ENCODE measurements at regions not wholly inside any gene's neighbourhood (a gene's known extent, or its start where the extent isn't known, plus 50 kb on each side); places are given as distances from the start of the nearest gene placed in this dataset.

GRCh38 chr6:62390401-62390800 lies 104.4 kb upstream of the KHDRBS2 start:
- DNase-seq, result no peak
- Histone ChIP-seq H3K36me3 (ENCODE audit: control insufficient read depth in 2 of 3, insufficient read depth in 3 of 3, low read length in 3 of 3) (no peaks in the 10 kb centered on the region), H3K9me3 (ENCODE audit: control insufficient read depth in 2 of 3, insufficient read depth in 1 of 3, low read length in 3 of 3) (no peaks in the 10 kb centered on the region), H3K4me1 (ENCODE audit: control insufficient read depth in 2 of 3, insufficient read depth in 2 of 3, low read depth in 1 of 3, low read length in 3 of 3) (no peaks in the 10 kb centered on the region), H3K27me3 (ENCODE audit: control insufficient read depth, insufficient read depth, low read length) (no peaks in the 10 kb centered on the region), H3K27ac (ENCODE audit: low read depth in 2 of 2, low read length in 2 of 2) (no peak overlapping the region), H3K4me3 (ENCODE audit: low read length in 3 of 3) (no peak overlapping the region), H3K9ac (ENCODE audit: low read length in 3 of 3) (no peak overlapping the region)
- intact Hi-C loops (cut with DNase I), result no loop called here
- no peak for TF ChIP-seq CTCF (IDR thresholded peaks at IDR 0.05; ENCODE audit: borderline replicate concordance, extremely low read depth, insufficient read depth)
- no peak for FAIRE-seq

GRCh38 chr6:62371453-62372210 lies 85.6 kb upstream of the KHDRBS2 start:
- Histone ChIP-seq H3K9ac (ENCODE audit: low read length in 3 of 3) (no peak overlapping the region), H3K27ac (ENCODE audit: low read depth in 2 of 2, low read length in 2 of 2) (no peak overlapping the region), H3K4me1 (ENCODE audit: control insufficient read depth in 2 of 3, insufficient read depth in 2 of 3, low read depth in 1 of 3, low read length in 3 of 3) (no peaks in the 10 kb centered on the region), H3K36me3 (ENCODE audit: control insufficient read depth in 2 of 3, insufficient read depth in 3 of 3, low read length in 3 of 3) (no peaks in the 10 kb centered on the region), H3K4me3 (ENCODE audit: low read length in 3 of 3) (no peak overlapping the region), H3K27me3 (ENCODE audit: control insufficient read depth, insufficient read depth, low read length) (no peaks in the 10 kb centered on the region), H3K9me3 (ENCODE audit: control insufficient read depth in 2 of 3, insufficient read depth in 1 of 3, low read length in 3 of 3) (no peaks in the 10 kb centered on the region)
- no peak for TF ChIP-seq CTCF (IDR thresholded peaks at IDR 0.05; ENCODE audit: borderline replicate concordance, extremely low read depth, insufficient read depth)
- DNase-seq, result peak in 2 of 5 donors; percentile 30 to 45
- intact Hi-C loops (cut with DNase I), result no loop called here
- no peak for FAIRE-seq

- intact Hi-C loops (cut with DNase I), result no loop called here
- no peaks in the 10 kb centered on the region for H3K36me3 ChIP-seq (ENCODE audit: control insufficient read depth in 2 of 3, insufficient read depth in 3 of 3, low read length in 3 of 3)
- H3K4me3 ChIP-seq (ENCODE audit: low read length in 3 of 3), result no peak overlapping the region
- DNase-seq (no peak), FAIRE-seq (no peak)
- no peaks in the 10 kb centered on the region for H3K4me1 ChIP-seq (ENCODE audit: control insufficient read depth in 2 of 3, insufficient read depth in 2 of 3, low read depth in 1 of 3, low read length in 3 of 3)
- no peak overlapping the region for H3K9ac ChIP-seq (ENCODE audit: low read length in 3 of 3)
- H3K9me3 ChIP-seq (ENCODE audit: control insufficient read depth in 2 of 3, insufficient read depth in 1 of 3, low read length in 3 of 3), result no peaks in the 10 kb centered on the region
- no peak overlapping the region for H3K27ac ChIP-seq (ENCODE audit: low read depth in 2 of 2, low read length in 2 of 2)
- no peaks in the 10 kb centered on the region for H3K27me3 ChIP-seq (ENCODE audit: control insufficient read depth, insufficient read depth, low read length)
- no peak for TF ChIP-seq CTCF (IDR thresholded peaks at IDR 0.05; ENCODE audit: borderline replicate concordance, extremely low read depth, insufficient read depth)
These were observed 81.6 kb upstream of the KHDRBS2 start for GRCh38 chr6:62367601-62368000.

- Histone ChIP-seq H3K27ac (ENCODE audit: low read depth in 2 of 2, low read length in 2 of 2) (no peak overlapping the region), H3K4me3 (ENCODE audit: low read length in 3 of 3) (no peak overlapping the region), H3K9me3 (ENCODE audit: control insufficient read depth in 2 of 3, insufficient read depth in 1 of 3, low read length in 3 of 3) (no peaks in the 10 kb centered on the region), H3K27me3 (ENCODE audit: control insufficient read depth, insufficient read depth, low read length) (no peaks in the 10 kb centered on the region), H3K9ac (ENCODE audit: low read length in 3 of 3) (no peak overlapping the region), H3K4me1 (ENCODE audit: control insufficient read depth in 2 of 3, insufficient read depth in 2 of 3, low read depth in 1 of 3, low read length in 3 of 3) (no peaks in the 10 kb centered on the region), H3K36me3 (ENCODE audit: control insufficient read depth in 2 of 3, insufficient read depth in 3 of 3, low read length in 3 of 3) (no peaks in the 10 kb centered on the region)
- FAIRE-seq, result no peak
- no peak for DNase-seq
- intact Hi-C loops (cut with DNase I), result no loop called here
- no peak for TF ChIP-seq CTCF (IDR thresholded peaks at IDR 0.05; ENCODE audit: borderline replicate concordance, extremely low read depth, insufficient read depth)
These were observed 76.1 kb upstream of the KHDRBS2 start for GRCh38 chr6:62362097-62362496.
